NOMO-1 (cell line): ENCODE measurements at regions not wholly inside any gene's neighbourhood (a gene's known extent, or its start where the extent isn't known, plus 50 kb on each side); places are given as distances from the start of the nearest gene placed in this dataset.
"Not testable (repeated sequence)": the region's sequence is repeated elsewhere in the genome, so short reads cannot be mapped to it uniquely, and the experiment has no call there.

ENCODE experiments used
- DNase-seq, 2 experiments: peaks; one replicate each; lab custom pipeline; 2025; ENCODE audit not compliant: unreplicated experiment in 2 of 2; lab: John Stamatoyannopoulos, UW

DNA sequence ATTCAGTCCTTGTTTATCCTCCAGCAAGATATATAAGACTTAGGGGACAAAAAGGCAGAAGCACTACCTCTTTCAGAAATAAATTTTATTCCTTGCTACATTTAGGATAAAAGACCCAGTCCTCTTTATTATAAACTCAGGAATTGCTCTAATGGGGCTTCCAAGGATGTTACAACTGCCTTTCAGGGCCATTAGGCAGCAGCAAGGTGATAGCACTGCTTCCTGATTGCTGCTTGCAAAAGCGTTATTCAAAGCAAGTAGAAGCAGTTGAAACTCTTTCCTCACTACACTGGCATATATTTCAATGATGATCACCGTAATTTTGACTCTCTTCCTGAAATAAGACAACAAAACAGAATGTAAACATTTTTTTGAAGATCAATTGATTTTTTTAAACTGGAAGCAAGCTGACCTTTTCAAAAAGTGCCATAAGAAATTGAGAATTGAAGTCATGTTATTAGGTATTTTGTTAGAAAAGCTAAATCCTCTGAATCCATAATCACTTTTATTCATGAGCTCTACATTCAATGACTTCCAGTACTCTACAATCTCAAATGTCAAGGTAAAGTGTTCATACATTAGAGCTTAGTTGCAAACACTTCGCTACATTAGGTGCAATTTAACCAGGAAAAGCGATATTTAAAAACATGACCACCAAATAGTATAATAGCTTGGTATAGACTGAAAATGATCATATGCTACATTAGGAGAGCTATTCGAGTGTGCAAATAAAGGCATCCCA lies 233.4 kb upstream of the SYT10 start:
- no peak for DNase-seq

DNA sequence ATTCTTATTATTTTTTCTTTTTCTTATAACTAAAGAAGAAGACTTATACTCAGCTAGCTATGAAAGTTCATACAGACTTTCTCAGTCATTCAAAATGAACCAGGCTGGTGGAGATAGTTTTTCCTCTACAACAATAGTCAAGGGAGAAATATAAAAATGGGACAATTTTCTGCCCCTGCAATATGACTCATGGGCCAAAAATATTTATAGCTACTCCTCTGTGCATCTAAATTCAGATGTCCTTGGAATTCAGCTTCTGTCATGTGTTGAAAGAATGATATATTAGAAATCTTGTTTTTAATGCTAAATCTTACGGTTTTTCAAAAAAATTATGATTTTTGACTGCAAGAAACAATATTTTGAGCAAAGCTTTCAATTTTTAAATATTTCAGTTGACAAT lies 237.2 kb upstream of the SYT10 start:
- no peak for DNase-seq

GRCh38 chr12:33678221-33678964 lies 238.8 kb upstream of the SYT10 start:
- no peak for DNase-seq

GRCh38 chr12:33690562-33690961 lies 250.9 kb upstream of the SYT10 start:
- no peak for DNase-seq

GRCh38 chr12:33703221-33703620 lies 263.6 kb upstream of the SYT10 start:
- DNase-seq = no peak

DNA sequence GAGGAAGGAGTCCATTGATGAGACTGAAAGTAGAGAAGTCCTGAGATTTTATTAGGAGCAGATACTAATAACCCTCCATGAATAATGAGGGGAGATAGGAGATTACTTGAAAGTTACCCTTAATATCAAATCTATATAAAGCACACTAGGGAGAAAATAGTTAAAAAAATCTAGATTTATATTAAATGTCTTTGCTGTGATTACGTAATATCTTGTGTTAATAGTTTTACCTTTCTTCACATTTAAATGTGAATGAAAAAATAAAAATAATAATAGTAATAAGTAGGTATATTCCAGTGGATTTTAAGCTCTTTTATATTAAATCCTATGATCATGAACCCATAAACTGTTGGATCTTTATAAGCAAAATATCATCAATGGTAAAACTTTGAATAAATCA lies 267.3 kb upstream of the SYT10 start:
- DNase-seq = no peak

GRCh38 chr12:33708935-33709334 lies 269.3 kb upstream of the SYT10 start:
- DNase-seq = no peak

- no peak for DNase-seq
Observed at GRCh38 chr12:33710548-33710947, 270.9 kb upstream of the SYT10 start.

DNA sequence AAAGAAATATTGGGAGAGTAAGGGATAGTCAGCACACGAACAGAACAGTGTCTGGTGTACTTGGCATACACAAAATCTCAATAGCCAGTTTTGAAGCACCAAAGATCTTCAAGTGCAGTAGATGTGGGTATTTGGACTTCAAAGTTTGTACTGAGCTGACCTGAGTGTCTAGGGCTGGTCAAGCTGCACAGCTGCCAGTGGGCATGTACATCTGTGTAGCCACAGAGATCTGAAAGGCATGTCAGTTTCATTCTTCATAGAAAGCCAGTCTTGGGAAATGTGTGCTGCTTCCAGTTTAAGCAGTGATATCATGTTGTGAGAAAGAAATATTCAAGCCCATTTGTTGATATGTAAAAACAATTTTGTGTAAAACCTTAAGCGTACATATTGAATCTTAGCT lies 279.0 kb upstream of the SYT10 start:
- no peak for DNase-seq

- DNase-seq = no peak
Observed at GRCh38 chr12:33721561-33721960, 281.9 kb upstream of the SYT10 start.

DNA sequence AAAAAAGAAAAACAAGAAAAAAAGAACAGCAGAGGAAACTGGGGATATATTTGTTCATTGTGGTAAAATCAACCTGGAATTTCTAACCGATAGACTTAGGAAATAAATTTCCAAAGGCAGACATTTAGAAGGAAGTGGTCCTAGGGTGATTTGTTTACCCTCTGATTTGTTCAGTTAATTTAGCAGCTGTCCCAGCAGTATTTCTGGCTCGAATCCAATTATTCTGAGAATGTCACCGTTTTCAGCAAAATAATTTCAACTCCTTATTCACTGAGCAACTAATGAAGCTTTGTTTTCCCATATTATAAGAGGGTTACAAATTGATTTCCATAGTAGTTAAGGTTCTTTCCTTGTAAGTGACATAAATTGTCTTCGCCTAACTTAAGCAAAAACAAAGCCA lies 285.2 kb upstream of the SYT10 start:
- no peak for DNase-seq

GRCh38 chr12:33734871-33735270 lies 287.4 kb upstream of the ALG10 start:
- no peak for DNase-seq

DNA sequence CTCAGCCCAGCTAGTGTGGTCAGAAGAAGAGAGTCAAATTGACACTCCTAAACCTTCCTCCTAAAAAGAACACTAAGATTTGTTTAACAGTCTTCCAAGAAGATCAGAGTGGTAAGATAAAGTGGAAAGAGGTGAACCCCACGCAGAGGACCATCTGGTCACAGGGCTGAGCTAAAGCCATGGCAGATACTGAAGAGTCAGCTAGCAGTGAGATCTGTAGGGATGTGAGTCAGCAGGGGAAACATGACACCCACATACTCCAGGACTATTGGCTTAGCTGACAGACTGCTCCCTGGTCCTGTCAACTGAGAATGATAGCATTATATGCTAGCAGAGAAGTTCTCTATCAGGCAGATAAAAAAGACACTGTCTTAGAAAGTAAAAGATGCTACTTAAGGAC lies 269.4 kb upstream of the ALG10 start:
- DNase-seq = no peak

- no peak for DNase-seq
Observed at GRCh38 chr12:33757701-33758100, 264.6 kb upstream of the ALG10 start.

- no peak for DNase-seq
Observed at GRCh38 chr12:33759279-33759678, 263.0 kb upstream of the ALG10 start.

- peak in 1 of 2 experiments; percentile 3 for DNase-seq
Observed at GRCh38 chr12:33763331-33763730, 259.0 kb upstream of the ALG10 start.

DNA sequence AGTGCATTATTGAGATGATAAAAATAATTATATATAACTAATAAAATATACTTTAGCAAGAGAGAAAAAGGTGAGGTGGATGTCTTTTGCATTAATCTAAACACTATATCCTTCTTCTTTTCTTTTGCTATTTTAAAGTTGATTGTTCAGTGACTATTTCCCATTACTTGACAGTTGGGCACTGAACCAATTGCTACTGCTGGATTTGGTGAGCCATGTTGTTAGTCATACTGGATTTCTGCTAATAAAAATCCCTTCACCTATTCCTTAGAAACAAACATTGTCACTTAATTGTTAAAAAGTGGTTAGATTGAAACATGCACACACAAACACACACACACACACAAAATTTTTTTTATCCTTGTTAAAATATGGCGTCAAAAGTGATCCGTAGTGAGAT lies 251.6 kb upstream of the ALG10 start:
- DNase-seq = no peak

DNA sequence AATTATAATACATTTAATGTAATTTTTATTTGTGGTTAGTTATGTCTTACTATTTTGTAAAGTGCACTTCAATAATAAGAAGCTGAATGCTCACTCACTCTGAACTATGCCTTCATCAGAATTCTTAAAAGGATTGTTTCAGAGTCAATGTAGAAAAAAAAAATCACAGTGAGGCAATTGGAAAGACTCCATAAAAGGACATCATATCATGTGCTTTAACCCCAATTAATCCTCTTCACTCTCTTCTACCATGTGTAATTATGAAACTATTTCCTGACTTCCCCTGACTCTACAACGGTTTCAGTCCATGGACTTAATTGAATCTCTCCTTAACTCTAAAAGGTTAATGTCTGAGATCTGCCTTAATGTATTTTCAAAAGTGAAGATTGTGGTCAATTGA lies 250.4 kb upstream of the ALG10 start:
- no peak for DNase-seq

GRCh38 chr12:33773091-33773490 lies 249.2 kb upstream of the ALG10 start:
- not testable (repeated sequence) for DNase-seq

GRCh38 chr12:33786532-33786931 lies 235.8 kb upstream of the ALG10 start:
- no peak for DNase-seq

DNA sequence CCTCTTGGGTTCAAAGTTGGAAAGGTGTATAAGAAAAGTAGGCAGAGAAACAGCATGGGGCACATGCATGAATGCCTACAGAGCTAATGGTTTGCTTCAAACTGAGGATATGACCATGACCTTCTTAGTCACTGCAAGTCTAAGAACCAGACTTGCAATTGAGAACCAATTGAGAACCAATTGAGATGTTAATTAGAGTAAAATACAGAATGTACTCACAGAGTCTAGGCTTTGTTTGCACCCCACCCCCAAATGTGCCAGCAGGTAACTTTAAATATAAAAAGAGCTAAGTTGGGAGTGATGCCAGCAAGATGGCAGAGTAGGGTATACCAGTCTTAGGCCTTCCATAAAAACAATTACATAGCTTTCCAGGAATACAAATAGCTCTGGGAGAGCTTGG lies 227.3 kb upstream of the ALG10 start:
- DNase-seq = no peak

GRCh38 chr12:33795536-33795935 lies 226.8 kb upstream of the ALG10 start:
- DNase-seq = no peak
